Body of pancreas (tissue), 4 donors: ENCODE measurements at regions not wholly inside any gene's neighbourhood (a gene's known extent, or its start where the extent isn't known, plus 50 kb on each side); places are given as distances from the start of the nearest gene placed in this dataset.

Experiments
- POLR2A ChIP-seq, 3 donors: fragments of 450-650 bp; IDR thresholded peaks; one replicate each; pipeline ENCODE4 v1.6.1; 2016; ENCODE audit warnings: antibody characterized with exemption in 3 of 3, mild to moderate bottlenecking in 2 of 3
- TF ChIP-seq, protein P1 (sequence below), 7 experiments: fragments of 450-650 bp in 4 of 7; fragments of 200-600 bp in 3 of 7; sonication (generic) in 3 of 7; IDR thresholded peaks; one replicate each; pipeline ENCODE4 v1.5.1; 2016 to 2019; ENCODE audit warnings: antibody characterized with exemption in 7 of 7

DNA sequence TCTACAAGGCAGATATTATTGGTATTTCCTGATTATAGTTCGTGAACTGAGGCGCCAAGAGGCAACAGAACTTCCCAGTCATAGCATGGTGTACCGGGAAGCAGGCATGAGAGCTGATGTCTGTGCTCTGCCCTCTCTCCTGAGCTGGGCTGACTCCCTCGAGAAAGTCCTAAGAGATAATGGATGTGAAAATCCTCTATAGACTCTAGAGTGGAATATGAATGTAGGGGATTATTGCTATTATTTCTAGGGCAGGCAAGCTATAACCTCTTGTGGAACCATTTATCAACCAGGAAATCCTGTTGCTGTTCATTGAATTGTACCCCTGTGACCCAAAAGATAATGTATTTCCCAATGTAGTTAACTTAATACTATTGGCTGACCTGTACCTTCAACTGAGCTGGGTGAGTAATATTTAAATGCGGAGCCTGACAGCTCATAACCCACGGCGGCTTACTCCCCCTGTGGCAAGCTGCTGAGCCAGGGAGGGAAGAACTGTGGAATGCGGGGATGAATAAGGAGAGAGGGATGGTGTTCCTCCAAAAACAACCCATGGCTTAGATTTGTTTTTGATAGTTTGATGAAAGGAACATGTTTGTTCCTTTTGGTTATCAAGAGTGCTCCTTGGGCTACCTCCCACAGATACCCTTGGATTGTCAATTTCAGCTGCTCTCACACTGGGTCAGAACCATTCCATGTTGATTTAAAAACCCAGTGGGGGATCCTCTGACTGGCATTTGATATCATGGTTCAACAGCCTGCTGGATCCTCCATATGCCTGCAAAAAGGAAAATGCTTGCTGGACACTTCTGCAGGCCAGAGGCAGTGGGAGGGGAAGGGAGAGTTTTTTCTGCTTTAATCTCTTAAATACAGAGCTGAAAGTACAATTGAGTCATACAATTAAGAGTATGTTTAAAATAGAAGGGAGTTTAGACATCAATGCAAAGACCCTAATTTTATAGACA, 339.0 kb upstream of the BOD1L1 start:
- TF ChIP-seq, protein P1, sequence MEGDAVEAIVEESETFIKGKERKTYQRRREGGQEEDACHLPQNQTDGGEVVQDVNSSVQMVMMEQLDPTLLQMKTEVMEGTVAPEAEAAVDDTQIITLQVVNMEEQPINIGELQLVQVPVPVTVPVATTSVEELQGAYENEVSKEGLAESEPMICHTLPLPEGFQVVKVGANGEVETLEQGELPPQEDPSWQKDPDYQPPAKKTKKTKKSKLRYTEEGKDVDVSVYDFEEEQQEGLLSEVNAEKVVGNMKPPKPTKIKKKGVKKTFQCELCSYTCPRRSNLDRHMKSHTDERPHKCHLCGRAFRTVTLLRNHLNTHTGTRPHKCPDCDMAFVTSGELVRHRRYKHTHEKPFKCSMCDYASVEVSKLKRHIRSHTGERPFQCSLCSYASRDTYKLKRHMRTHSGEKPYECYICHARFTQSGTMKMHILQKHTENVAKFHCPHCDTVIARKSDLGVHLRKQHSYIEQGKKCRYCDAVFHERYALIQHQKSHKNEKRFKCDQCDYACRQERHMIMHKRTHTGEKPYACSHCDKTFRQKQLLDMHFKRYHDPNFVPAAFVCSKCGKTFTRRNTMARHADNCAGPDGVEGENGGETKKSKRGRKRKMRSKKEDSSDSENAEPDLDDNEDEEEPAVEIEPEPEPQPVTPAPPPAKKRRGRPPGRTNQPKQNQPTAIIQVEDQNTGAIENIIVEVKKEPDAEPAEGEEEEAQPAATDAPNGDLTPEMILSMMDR (IDR thresholded peaks at IDR 0.05) = no peak
- no peak for TF ChIP-seq POLR2A (IDR thresholded peaks at IDR 0.05)
